HCT116 (cell line): ENCODE measurements at regions not wholly inside any gene's neighbourhood (a gene's known extent, or its start where the extent isn't known, plus 50 kb on each side); places are given as distances from the start of the nearest gene placed in this dataset.

Experiments used
- ATAC-seq: fragments of 200-7000 bp; cut with Tn5 transposase; 2 replicates; pipeline ENCODE4 v1.9.1; 2020; ENCODE audit warnings: mild to moderate bottlenecking, moderate library complexity
- BruUV-seq: library from RNA; stranded (reverse); fragments of 400-500 nt; replicated peaks from 2 replicates; lab custom pipeline; 2021; lab: Mats Ljungman, UMichigan
- CTCF ChIA-PET: fragments of 300-600 bp; sonication (Branson Sonifier 250); formaldehyde crosslinking; loops from one replicate; lab custom pipeline; 2021; ENCODE audit warnings: antibody characterized with exemption; lab: Charles Lee
- POLR2A ChIA-PET: fragments of 300-600, 350-600 bp; sonication (Branson Sonifier 250); formaldehyde crosslinking; loops from one replicate; lab custom pipeline; 2021; ENCODE audit warnings: antibody characterized with exemption; lab: Charles Lee
- RAD21 ChIA-PET, 2 experiments: fragments of 300-600 bp; sonication (Branson Sonifier 250); formaldehyde crosslinking; loops; one replicate each; lab custom pipeline; 2023; ENCODE audit warnings: low total read pairs in 2 of 2; ENCODE audit not compliant: uncharacterized antibody in 2 of 2, unreplicated experiment in 2 of 2, low non-redundant PET in 1 of 2; lab: Charles Lee
- DNase-seq: peaks from one replicate; pipeline ENCODE4 v3.0.0-alpha.2; 2010; ENCODE audit warnings: low read depth, low spot score
- H2AFZ ChIP-seq: fragments of 200-600 bp; shearing (Covaris generic), sonication (generic); 2 replicates; pipeline ENCODE4 v1.6.1; 2017; ENCODE audit warnings: low read depth, mixed run types, mixed read lengths, antibody characterized with exemption, low read length; ENCODE audit not compliant: poor library complexity, severe bottlenecking
- H3K27ac ChIP-seq: 2 replicates; pipeline ENCODE4 v1.5.1; 2012; ENCODE audit warnings: low read depth, low read length
- H3K27me3 ChIP-seq: fragments of 200-600 bp; sonication (generic); 2 replicates; pipeline ENCODE4 v1.6.1; 2016; ENCODE audit warnings: mixed run types, low read length, mixed read lengths; ENCODE audit not compliant: insufficient read depth
- H3K36me3 ChIP-seq, 2 experiments: fragments of 200-500 bp in 1 of 2; fragments of 200-600 bp in 1 of 2; sonication (Bioruptor generic) in 1 of 2; sonication (generic) in 1 of 2; 2 replicates each; pipeline versions ENCODE4 v1.5.1 to v1.6.1; 2014 to 2016; ENCODE audit warnings: low read length in 2 of 2, inconsistent platforms in 1 of 2, mixed read lengths in 1 of 2, mixed run types in 1 of 2; ENCODE audit not compliant: insufficient read depth in 2 of 2, control insufficient read depth in 1 of 2
- H3K4me1 ChIP-seq, 2 experiments: fragments of 200-600 bp in 1 of 2; sonication (generic) in 1 of 2; 2 replicates each; pipeline versions ENCODE4 v1.5.1 to v1.6.1; 2012 to 2017; ENCODE audit warnings: low read length in 2 of 2, inconsistent platforms in 1 of 2, mild to moderate bottlenecking in 1 of 2, mixed read lengths in 1 of 2, mixed run types in 1 of 2, moderate library complexity in 1 of 2; ENCODE audit not compliant: insufficient read depth in 2 of 2, control insufficient read depth in 1 of 2
- H3K4me2 ChIP-seq: fragments of 200-600 bp; sonication (generic); 2 replicates; pipeline ENCODE4 v1.6.1; 2017; ENCODE audit warnings: mixed run types, low read length, mixed read lengths
- H3K4me3 ChIP-seq, 2 experiments: fragments of 200-600 bp in 1 of 2; sonication (generic) in 1 of 2; replicated peaks in 1 of 2; 2 replicates each; pipeline ENCODE4 v1.5.1; 2011 to 2016; ENCODE audit warnings: low read length in 2 of 2, control low read depth in 1 of 2, low read depth in 1 of 2, mild to moderate bottlenecking in 1 of 2, mixed read lengths in 1 of 2, mixed run types in 1 of 2
- H3K79me2 ChIP-seq: fragments of 200-600 bp; sonication (generic); 2 replicates; pipeline ENCODE4 v1.6.1; 2017; ENCODE audit warnings: mild to moderate bottlenecking, mixed run types, low read length, moderate library complexity, mixed read lengths; ENCODE audit not compliant: insufficient read depth
- H3K9ac ChIP-seq: fragments of 200-600 bp; sonication (generic); 2 replicates; pipeline ENCODE4 v1.6.1; 2016; ENCODE audit warnings: low read length, mixed read lengths
- H3K9me2 ChIP-seq: fragments of 200-600 bp; sonication (generic), shearing (Covaris generic); 2 replicates; pipeline ENCODE4 v1.6.1; 2017; ENCODE audit warnings: mixed run types, mild to moderate bottlenecking, moderate library complexity; ENCODE audit not compliant: insufficient read depth
- H3K9me3 ChIP-seq, 2 experiments: fragments of 200-500 bp in 1 of 2; fragments of 200-600 bp in 1 of 2; sonication (Bioruptor generic) in 1 of 2; sonication (generic) in 1 of 2; 2 replicates each; pipeline ENCODE4 v1.6.1; 2014 to 2017; ENCODE audit warnings: low read length in 2 of 2, mixed read lengths in 2 of 2, inconsistent platforms in 1 of 2, low read depth in 1 of 2, mild to moderate bottlenecking in 1 of 2, mixed run types in 1 of 2, moderate library complexity in 1 of 2; ENCODE audit not compliant: control insufficient read depth in 1 of 2, insufficient read depth in 1 of 2
- H4K20me1 ChIP-seq: fragments of 200-600 bp; sonication (generic), shearing (Covaris generic); 2 replicates; pipeline ENCODE4 v1.6.1; 2017; ENCODE audit warnings: mixed run types, mild to moderate bottlenecking, moderate library complexity; ENCODE audit not compliant: insufficient read depth
- ATF3 ChIP-seq: IDR thresholded peaks from 2 replicates; pipeline ENCODE4 v1.6.1; 2012
- CBX3 ChIP-seq: IDR thresholded peaks from 2 replicates; pipeline ENCODE4 v1.6.1; 2012; ENCODE audit warnings: low read depth
- CEBPB ChIP-seq: IDR thresholded peaks from 2 replicates; pipeline ENCODE4 v1.6.1; 2012; ENCODE audit warnings: low read depth
- CTCF ChIP-seq, 3 experiments: fragments of 200-600 bp in 1 of 3; sonication (generic) in 1 of 3; IDR thresholded peaks in 2 of 3; conservative IDR thresholded peaks in 1 of 3; 2 replicates each; pipeline ENCODE4 v1.5.1; 2012 to 2017; ENCODE audit warnings: low read depth in 2 of 3, low read length in 2 of 3, antibody characterized with exemption in 1 of 3, borderline replicate concordance in 1 of 3, control low read depth in 1 of 3, mild to moderate bottlenecking in 1 of 3, mixed read lengths in 1 of 3, mixed run types in 1 of 3, moderate library complexity in 1 of 3; ENCODE audit not compliant: insufficient read depth in 1 of 3
- EZH2 ChIP-seq: fragments of 200-600 bp; sonication (generic); IDR thresholded peaks from 2 replicates; pipeline ENCODE4 v1.6.1; 2017; ENCODE audit warnings: antibody characterized with exemption, mixed run types
- EZH2phosphoT487 ChIP-seq: fragments of 200-600 bp; IDR thresholded peaks from 2 replicates; pipeline ENCODE4 v1.6.1; 2018; ENCODE audit warnings: antibody characterized with exemption, borderline replicate concordance
- FOSL1 ChIP-seq: IDR thresholded peaks from 2 replicates; pipeline ENCODE4 v1.6.1; 2012; ENCODE audit warnings: low read depth
- JUND ChIP-seq: IDR thresholded peaks from 2 replicates; pipeline ENCODE4 v1.6.1; 2012
- MAX ChIP-seq: IDR thresholded peaks from 2 replicates; pipeline ENCODE4 v1.6.1; 2012
- POLR2A ChIP-seq: IDR thresholded peaks from 2 replicates; pipeline ENCODE4 v1.7.0; 2011; ENCODE audit warnings: borderline replicate concordance; ENCODE audit not compliant: insufficient read depth, insufficient read length; ENCODE audit errors: extremely low read depth
- RAD21 ChIP-seq: IDR thresholded peaks from 2 replicates; pipeline ENCODE4 v1.6.1; 2012; ENCODE audit warnings: low read depth, mild to moderate bottlenecking
- REST ChIP-seq: IDR thresholded peaks from 2 replicates; pipeline ENCODE4 v1.6.1; 2012; ENCODE audit warnings: low read depth
- SIN3A ChIP-seq: IDR thresholded peaks from 2 replicates; pipeline ENCODE4 v1.6.1; 2012; ENCODE audit warnings: low read depth
- SP1 ChIP-seq: IDR thresholded peaks from 2 replicates; pipeline ENCODE4 v1.6.1; 2012; ENCODE audit warnings: low read depth
- SRF ChIP-seq: IDR thresholded peaks from 2 replicates; pipeline ENCODE4 v1.6.1; 2012; ENCODE audit warnings: low read depth
- YY1 ChIP-seq: IDR thresholded peaks from 2 replicates; pipeline ENCODE4 v1.6.1; 2011; ENCODE audit warnings: low read length, low read depth, moderate library complexity, mild to moderate bottlenecking; ENCODE audit not compliant: insufficient replicate concordance; ENCODE audit errors: extremely low read depth
- ZBTB33 ChIP-seq: IDR thresholded peaks from 2 replicates; pipeline ENCODE4 v1.6.1; 2011; ENCODE audit warnings: mild to moderate bottlenecking, low read length, moderate library complexity; ENCODE audit not compliant: insufficient replicate concordance; ENCODE audit errors: extremely low read depth
- intact Hi-C: fragments of 100-400 bp; cut with micrococcal nuclease; formaldehyde crosslinking; loops from 2 replicates; pipeline ENCODE4 v1.10.0; 2022

GRCh38 chr6:105873211-105873704, 212.9 kb upstream of the PRDM1 start:
- ATAC-seq (no peak), DNase-seq (no peak)
- Histone ChIP-seq H3K9me2 (no peaks in the 10 kb centered on the region), H3K4me2 (no peak overlapping the region), H3K9ac (no peak overlapping the region), H3K27me3 (no peaks in the 10 kb centered on the region), H4K20me1 (no peaks in the 10 kb centered on the region), H3K79me2 (no peaks in the 10 kb centered on the region), H3K4me3 (no peak overlapping the region), H3K9me3 (no peaks in the 10 kb centered on the region), H3K27ac (no peak overlapping the region), H3K4me1 (no peaks in the 10 kb centered on the region)
- intact Hi-C loops, result no loop called here
- ChIA-PET POLR2A (no interaction called here), RAD21 (no interaction called here), CTCF (no interaction called here)
- TF ChIP-seq SP1 (no peak), JUND (no peak), FOSL1 (no peak), RAD21 (no peak), ATF3 (no peak), MAX (no peak), ZBTB33 (no peak), CBX3 (no peak), YY1 (no peak), CTCF (IDR thresholded peaks at IDR 0.05 in 2 of 3, conservative IDR thresholded peaks at IDR 0.05 in 1 of 3; ENCODE audit: borderline replicate concordance in 1 of 3, insufficient read depth in 1 of 3, low read depth in 2 of 3, low read length in 2 of 3) (no peak), SRF (no peak), EZH2 (no peak), POLR2A (no peak), CEBPB (no peak), SIN3A (no peak), EZH2phosphoT487 (no peak), REST (no peak)
- TF ChIP-seq, all 23 proteins: peak for 0
- BruUV-seq, result no TSS peak
- Histone ChIP-seq H2AFZ (no peak overlapping the region), H3K36me3 (no peaks in the 10 kb centered on the region)
